ENCODE measurements at regions not wholly inside any gene's neighbourhood (a gene's known extent, or its start where the extent isn't known, plus 50 kb on each side); places are given as distances from the start of the nearest gene placed in this dataset.
"Not testable (repeated sequence)": the region's sequence is repeated elsewhere in the genome, so short reads cannot be mapped to it uniquely, and the experiment has no call there.

GRCh38 chr5:117562647-117563046 lies 988.0 kb upstream of the SEMA6A start:
- DNase-seq (ENCODE audit: low read depth in 2 of 2, low spot score in 1 of 2), result no peak

DNA sequence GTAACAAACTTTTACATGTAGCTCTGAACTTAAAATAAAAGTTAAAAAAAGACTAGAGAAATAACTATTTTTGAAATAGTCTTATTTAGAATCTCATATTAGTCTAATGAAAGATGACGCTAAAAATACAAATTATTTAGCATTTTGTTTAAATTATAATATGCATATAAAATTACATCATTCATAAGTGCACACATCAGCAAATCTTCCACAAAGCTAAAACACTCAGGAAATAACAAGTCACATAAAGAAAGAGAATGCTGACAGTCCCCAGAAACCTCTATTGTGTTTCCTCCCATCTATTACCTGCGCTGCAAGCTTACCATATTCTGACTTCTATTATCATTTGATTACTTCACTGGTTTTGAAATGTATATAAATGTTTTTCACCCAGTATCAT lies 986.9 kb upstream of the SEMA6A start:
- DNase-seq (ENCODE audit: low read depth in 2 of 2, low spot score in 1 of 2), result no peak

DNA sequence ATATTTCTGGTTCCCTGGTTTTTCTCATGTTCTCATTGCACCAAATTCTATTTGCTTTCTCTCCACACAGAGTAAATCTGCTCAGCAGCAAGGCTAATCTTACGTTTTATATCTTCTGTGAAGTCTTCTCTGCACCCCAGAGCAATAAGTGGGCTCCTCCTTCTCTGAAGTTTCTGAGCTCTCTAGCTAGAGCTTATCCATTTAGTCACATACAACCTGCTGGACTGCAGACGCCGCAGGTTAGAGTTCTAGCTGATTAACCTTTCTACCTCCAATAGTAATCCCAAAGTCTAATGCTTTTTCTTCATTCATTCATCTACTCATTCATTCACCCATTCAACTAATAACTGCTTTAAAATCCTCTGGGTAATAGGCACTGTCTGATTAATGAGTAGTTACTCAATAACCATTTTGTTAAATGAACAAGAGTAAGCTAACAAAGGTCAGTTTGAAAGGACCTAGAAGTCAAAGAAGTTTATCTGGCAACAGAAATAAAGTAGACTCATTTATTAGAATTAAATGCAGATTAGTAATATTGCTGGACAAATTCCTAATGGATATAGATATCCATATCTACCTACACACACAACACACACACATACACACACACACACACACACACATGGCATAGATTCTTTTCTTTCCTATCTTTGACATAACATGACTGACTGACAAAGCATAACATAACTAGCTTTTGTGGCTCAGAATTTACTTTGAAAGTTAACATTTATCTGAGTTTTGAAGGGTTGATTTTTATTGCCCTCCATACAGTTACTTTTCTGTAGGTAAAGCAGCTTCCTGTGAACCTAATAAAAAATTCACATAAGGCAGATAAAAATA lies 984.6 kb upstream of the SEMA6A start:
- DNase-seq (ENCODE audit: low read depth in 2 of 2, low spot score in 1 of 2), result no peak

DNA sequence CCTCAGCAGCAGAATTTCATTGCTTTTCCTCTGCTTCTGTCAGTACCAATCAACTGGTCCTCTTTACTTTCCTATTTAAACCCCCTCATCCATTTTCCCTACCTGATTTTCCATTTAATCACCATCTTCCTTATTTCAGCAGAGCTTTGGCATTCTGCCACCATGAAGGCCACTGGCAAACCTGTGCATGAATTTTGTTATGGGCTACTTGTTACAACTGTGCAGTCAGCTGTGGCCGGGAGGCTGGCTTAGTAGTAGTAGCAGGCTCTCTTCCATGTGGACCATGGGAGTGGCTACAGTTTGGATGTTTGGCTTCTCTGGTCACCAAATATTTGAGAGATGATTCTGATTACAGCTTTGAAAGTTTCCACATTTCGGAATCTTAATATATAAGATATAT lies 976.6 kb upstream of the SEMA6A start:
- DNase-seq (ENCODE audit: low read depth in 2 of 2, low spot score in 1 of 2), result no peak

GRCh38 chr5:117547192-117547591 lies 972.6 kb upstream of the SEMA6A start:
- no peak for DNase-seq (ENCODE audit: low read depth in 2 of 2, low spot score in 1 of 2)

DNA sequence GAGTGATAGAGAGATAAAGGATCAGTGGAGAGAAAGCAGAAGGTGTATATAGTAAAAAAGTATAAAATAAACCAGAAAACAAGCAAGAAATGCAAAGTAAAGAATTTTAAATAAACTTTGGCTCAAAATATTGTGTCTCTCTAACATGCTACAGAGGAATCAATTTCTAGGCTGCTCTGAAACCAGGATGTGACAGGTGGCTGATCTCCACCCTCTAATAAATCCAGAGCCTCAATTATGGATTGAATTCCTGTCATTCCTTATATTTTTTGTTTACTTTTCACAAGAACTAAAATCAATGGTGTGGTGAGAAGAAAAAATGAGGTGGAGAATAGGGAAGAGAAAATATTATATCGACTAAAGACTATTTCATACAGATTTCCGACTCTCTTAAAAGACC lies 965.1 kb upstream of the SEMA6A start:
- no peak for DNase-seq (ENCODE audit: low read depth in 2 of 2, low spot score in 1 of 2)

DNA sequence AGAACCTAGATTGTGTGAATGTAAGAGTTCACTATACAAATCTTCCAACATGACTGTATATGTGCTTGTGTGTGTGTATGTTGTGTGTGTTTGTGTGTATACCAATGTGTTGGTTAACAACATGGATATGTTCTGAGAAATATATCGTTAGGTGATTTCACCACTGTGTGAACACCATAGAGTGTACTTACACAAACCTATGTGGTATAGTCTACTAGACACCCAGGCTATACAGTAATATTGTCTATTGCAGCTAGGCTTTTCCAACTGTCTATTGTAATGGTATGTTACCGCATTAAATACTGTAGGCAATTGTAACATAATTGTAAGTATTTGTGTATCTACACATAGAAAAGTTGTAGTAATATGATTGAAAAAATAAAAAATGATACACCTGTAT lies 959.2 kb upstream of the SEMA6A start:
- no peak for DNase-seq (ENCODE audit: low read depth in 2 of 2, low spot score in 1 of 2)

GRCh38 chr5:117533051-117533670 lies 958.5 kb upstream of the SEMA6A start:
- DNase-seq (ENCODE audit: low read depth in 2 of 2, low spot score in 1 of 2), result not testable (repeated sequence)

GRCh38 chr5:117519957-117520500 lies 945.4 kb upstream of the SEMA6A start:
- DNase-seq (ENCODE audit: low read depth in 2 of 2, low spot score in 1 of 2), result no peak

DNA sequence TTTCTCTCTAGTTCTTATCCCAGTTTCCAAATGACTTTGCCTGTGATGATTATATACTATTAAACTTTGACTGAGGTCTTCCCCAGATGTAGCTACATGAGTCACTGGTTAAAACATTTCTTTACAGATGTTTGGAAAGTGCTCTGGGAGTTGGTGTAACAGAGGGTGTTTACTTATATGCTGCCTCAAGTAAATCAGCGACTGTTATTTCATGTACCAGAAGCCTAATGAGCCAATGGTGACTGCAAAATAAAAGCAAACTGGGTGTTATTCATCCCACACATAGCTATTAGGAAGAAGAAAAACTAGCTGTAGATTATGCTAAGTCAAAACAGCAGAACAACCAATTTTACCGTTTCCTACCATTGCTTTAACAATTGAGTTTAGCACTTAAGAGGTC lies 929.7 kb upstream of the SEMA6A start:
- DNase-seq (ENCODE audit: low read depth in 2 of 2, low spot score in 1 of 2), result no peak

- DNase-seq (ENCODE audit: low read depth in 2 of 2, low spot score in 1 of 2), result no peak
Observed at GRCh38 chr5:117497601-117498000, 923.0 kb upstream of the SEMA6A start.

DNA sequence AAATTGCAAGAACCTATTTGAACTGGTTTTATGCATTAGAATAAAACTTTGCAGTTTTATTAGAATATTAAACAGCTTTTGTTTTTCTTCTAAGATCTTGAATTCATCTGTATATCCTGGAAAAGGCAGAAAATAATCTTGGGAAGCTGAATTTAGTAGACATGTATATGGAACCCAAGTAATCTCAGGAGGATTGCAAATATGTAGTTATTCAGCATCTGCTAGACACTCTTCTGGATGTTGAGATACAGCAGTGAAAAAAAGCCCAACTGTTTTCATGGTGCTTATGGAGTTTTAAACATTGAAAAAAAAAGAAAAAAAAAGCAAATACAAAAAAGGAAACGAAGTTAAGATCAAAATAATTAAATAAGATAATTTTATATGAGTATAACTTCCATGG lies 922.2 kb upstream of the SEMA6A start:
- no peak for DNase-seq (ENCODE audit: low read depth in 2 of 2, low spot score in 1 of 2)

DNA sequence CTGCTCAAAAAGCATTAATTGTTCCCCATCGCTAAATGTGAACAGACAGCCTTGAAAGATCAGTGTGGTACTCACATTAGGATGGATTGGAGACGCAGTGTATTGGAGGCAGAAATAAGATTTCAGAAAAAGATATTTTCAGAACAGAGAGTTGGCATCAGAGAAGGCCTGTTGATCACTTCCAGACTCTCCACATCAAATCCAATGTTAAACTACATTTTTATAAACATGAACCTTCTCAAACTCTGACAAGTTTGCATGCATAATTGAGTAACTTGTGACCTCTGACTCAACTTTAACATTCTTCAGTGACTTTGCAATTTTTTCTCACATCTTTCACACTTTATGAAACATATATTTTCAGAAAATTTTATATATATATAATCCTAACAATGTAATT lies 919.6 kb upstream of the SEMA6A start:
- DNase-seq (ENCODE audit: low read depth in 2 of 2, low spot score in 1 of 2), result no peak

- DNase-seq (ENCODE audit: low read depth in 2 of 2, low spot score in 1 of 2), result no peak
Observed at GRCh38 chr5:117488976-117489500, 914.4 kb upstream of the SEMA6A start.

GRCh38 chr5:117487556-117487955 lies 912.9 kb upstream of the SEMA6A start:
- no peak for DNase-seq (ENCODE audit: low read depth in 2 of 2, low spot score in 1 of 2)

GRCh38 chr5:117486879-117487391 lies 912.3 kb upstream of the SEMA6A start:
- DNase-seq (ENCODE audit: low read depth in 2 of 2, low spot score in 1 of 2), result no peak

- no peak for DNase-seq (ENCODE audit: low read depth in 2 of 2, low spot score in 1 of 2)
Observed at GRCh38 chr5:117486261-117486660, 911.6 kb upstream of the SEMA6A start.

DNA sequence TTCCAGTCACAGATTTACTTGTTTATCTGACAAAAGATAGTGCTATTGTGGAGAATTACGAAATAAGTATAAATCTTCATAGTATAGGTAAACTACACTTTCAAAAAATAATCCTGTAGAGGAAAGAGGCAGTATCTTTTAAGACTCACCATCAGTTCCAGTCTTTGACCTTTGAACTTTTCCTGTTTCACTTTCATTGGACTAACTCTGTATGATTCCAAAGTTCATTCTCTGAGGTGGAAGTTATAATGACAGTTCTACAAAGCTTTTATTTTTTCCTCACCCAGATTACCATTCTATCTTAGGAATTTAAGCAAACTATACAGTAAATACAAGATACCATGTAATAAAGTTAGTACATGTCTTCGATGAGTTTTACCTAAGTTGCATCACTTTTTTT lies 901.3 kb upstream of the SEMA6A start:
- DNase-seq (ENCODE audit: low read depth in 2 of 2, low spot score in 1 of 2), result no peak

- DNase-seq (ENCODE audit: low read depth in 2 of 2, low spot score in 1 of 2), result no peak
Observed at GRCh38 chr5:117473165-117473564, 898.5 kb upstream of the SEMA6A start.

DNA sequence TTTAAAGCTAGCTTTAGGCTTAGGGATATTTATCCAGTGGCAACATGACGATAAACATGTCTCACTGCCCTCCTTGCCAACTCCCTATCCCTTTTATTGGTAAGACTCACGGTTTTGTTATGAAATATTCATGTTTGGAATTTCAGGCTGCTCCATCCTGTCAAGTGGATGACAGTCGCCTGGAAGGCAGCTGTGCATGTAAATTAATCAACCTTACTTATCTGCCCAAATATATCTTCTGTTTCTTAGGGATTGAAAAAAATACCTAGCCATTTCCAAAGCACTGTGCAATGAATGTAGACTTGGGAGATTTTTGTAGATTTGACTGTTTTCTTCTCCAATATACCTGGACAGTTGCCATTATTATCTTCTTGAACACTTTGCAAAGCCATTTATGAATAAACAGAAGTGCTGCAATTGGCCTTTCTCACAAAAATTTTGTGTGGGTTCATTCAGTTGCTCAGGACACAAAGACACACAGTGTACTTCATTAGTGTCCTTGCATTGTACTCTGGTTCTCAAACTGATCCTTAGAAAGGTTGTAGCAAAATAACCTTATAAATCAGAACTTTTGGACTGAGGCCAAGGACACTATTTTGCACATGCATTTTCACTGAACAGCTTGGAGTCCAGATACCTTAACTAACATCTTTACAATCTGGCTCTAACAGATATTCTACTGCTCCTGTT lies 889.4 kb upstream of the SEMA6A start:
- DNase-seq (ENCODE audit: low read depth in 2 of 2, low spot score in 1 of 2), result no peak

GRCh38 chr5:117461966-117462365 lies 887.3 kb upstream of the SEMA6A start:
- no peak for DNase-seq (ENCODE audit: low read depth in 2 of 2, low spot score in 1 of 2)
